Panc1 (cell line): ENCODE measurements at regions not wholly inside any gene's neighbourhood (a gene's known extent, or its start where the extent isn't known, plus 50 kb on each side); places are given as distances from the start of the nearest gene placed in this dataset.

Experiments used
- POLR2AphosphoS5 ChIP-seq: IDR thresholded peaks from 2 replicates; pipeline ENCODE4 v1.6.1; 2012; ENCODE audit warnings: mild to moderate bottlenecking, low read depth, low read length, moderate library complexity
- REST ChIP-seq, 2 experiments: IDR thresholded peaks; 2 replicates each; pipeline ENCODE4 v1.6.1; 2011 to 2012; ENCODE audit warnings: low read depth in 2 of 2, control low read depth in 1 of 2, low read length in 1 of 2, mild to moderate bottlenecking in 1 of 2, moderate library complexity in 1 of 2; ENCODE audit not compliant: insufficient read depth in 1 of 2
- TF ChIP-seq, protein P1 (sequence below): fragments of 450-650 bp; IDR thresholded peaks from 2 replicates; pipeline ENCODE4 v1.5.1; 2017; ENCODE audit warnings: mild to moderate bottlenecking

DNA sequence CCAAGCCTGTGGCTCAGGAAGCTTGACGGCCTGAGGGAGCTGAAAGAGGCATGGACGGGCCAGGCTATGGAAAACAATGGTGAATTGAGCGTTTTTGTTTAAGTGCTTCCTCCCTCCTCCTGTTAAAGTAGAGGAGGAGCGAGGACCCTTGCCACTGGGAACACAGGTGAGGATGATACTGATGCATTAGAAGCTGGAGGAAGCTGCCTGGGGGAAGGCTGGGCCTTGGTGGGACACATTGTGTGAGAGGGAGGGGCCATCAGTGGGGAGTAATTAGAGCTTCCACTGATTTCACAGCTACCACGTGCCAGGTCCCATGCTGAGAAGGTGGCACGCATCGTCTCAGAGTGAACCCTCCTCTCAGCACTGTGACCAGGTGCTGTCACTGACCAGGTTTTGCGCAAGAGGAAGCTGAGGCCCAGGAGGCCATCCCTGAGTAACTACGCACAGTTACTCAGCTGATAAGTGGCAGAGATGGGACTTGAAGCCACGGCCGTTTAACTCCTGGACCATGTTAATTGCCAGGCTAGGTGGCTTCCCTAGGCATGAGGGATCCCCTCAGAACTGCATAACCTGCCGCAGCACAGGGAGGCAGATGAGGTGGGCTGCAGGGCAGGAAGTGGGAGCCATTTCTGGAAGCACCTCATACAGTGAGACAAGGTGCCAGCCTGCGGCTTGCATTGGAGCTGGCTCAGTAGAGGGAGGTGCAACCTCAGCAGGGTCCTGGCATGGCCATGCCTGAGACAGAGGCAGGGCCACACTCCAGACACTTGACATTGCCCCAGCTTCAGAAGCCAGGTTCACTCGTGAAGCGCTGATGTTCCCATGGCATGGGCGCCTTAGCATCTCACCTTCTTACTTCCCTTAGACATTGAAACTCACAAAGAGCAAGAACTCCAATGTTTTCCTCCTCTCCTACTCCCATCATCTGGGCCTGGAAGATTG, 195.3 kb upstream of the MVB12B start:
- TF ChIP-seq, protein P1, sequence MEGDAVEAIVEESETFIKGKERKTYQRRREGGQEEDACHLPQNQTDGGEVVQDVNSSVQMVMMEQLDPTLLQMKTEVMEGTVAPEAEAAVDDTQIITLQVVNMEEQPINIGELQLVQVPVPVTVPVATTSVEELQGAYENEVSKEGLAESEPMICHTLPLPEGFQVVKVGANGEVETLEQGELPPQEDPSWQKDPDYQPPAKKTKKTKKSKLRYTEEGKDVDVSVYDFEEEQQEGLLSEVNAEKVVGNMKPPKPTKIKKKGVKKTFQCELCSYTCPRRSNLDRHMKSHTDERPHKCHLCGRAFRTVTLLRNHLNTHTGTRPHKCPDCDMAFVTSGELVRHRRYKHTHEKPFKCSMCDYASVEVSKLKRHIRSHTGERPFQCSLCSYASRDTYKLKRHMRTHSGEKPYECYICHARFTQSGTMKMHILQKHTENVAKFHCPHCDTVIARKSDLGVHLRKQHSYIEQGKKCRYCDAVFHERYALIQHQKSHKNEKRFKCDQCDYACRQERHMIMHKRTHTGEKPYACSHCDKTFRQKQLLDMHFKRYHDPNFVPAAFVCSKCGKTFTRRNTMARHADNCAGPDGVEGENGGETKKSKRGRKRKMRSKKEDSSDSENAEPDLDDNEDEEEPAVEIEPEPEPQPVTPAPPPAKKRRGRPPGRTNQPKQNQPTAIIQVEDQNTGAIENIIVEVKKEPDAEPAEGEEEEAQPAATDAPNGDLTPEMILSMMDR, result no peak
- no peak for TF ChIP-seq POLR2AphosphoS5
- TF ChIP-seq REST (IDR thresholded peaks at IDR 0.05; ENCODE audit: insufficient read depth in 1 of 2, low read depth in 2 of 2, low read length in 1 of 2), result no peak
